K562 (cell line): ENCODE measurements at regions not wholly inside any gene's neighbourhood (a gene's known extent, or its start where the extent isn't known, plus 50 kb on each side); places are given as distances from the start of the nearest gene placed in this dataset.

ENCODE experiments used
- ATAC-seq: fragments of 200-7000 bp; cut with Tn5 transposase; 3 replicates; pipeline ENCODE4 v1.9.1; 2020; ENCODE audit warnings: moderate library complexity
- BruUV-seq: library from RNA; stranded (reverse); fragments of 400-500 nt; replicated peaks from 2 replicates; lab custom pipeline; 2021; lab: Mats Ljungman, UMichigan
- CTCF ChIA-PET: fragments of 300-600 bp; formaldehyde crosslinking; extraction: SDS; loops from one replicate; lab custom pipeline; 2021; ENCODE audit warnings: low intra/inter-chr PET ratio; lab: Yijun Ruan, JAX
- POLR2A ChIA-PET: fragments of 300-600, 350-650 bp; sonication (Branson Sonifier 250); formaldehyde crosslinking; extraction: SDS; loops from one replicate; lab custom pipeline; 2021; ENCODE audit warnings: antibody characterized with exemption, inconsistent platforms; lab: Yijun Ruan, JAX
- DNase-seq, 4 experiments: peaks; one replicate each; pipeline versions ENCODE4 v3.0.0 to v3.0.0-alpha.2; 2011 to 2018; ENCODE audit warnings: low spot score in 3 of 4, mixed read lengths in 3 of 4; ENCODE audit errors: extremely low read depth in 1 of 4
- FAIRE-seq: peaks from 2 replicates; lab custom pipeline; 2011; peaks lifted over from hg19 to GRCh38; lab: Jason Lieb, UNC
- H2AFZ ChIP-seq: 2 replicates; pipeline ENCODE4 v1.6.0; 2011; ENCODE audit warnings: low read depth, low read length, control low read depth, inconsistent platforms
- H3K27ac ChIP-seq: fragments of 200-600 bp; 3 replicates; pipeline ENCODE4 v1.8.0; 2011; ENCODE audit warnings: low read depth, mild to moderate bottlenecking, control low read depth, inconsistent platforms, low read length, moderate library complexity, mixed read lengths; ENCODE audit errors: extremely low read depth
- H3K27me3 ChIP-seq, 2 experiments: fragments of 300-600 bp in 1 of 2; 2 replicates in 1 of 2; 3 replicates in 1 of 2; pipeline versions ENCODE4 v1.6.0 to v1.8.0; 2011; ENCODE audit warnings: inconsistent platforms in 2 of 2, low read length in 2 of 2, mild to moderate bottlenecking in 1 of 2, mixed read lengths in 1 of 2, moderate library complexity in 1 of 2; ENCODE audit not compliant: control insufficient read depth in 2 of 2, insufficient read depth in 2 of 2
- H3K36me3 ChIP-seq: fragments of 300-600 bp; 3 replicates; pipeline ENCODE4 v1.8.0; 2011; ENCODE audit warnings: mild to moderate bottlenecking, low read length, inconsistent platforms; ENCODE audit not compliant: control insufficient read depth, insufficient read depth
- H3K4me1 ChIP-seq, 2 experiments: fragments of 200-600 bp in 1 of 2; replicated peaks in 1 of 2; 2 replicates in 1 of 2; 3 replicates in 1 of 2; pipeline versions ENCODE4 v1.5.1 to v1.8.0; 2011; ENCODE audit warnings: inconsistent platforms in 2 of 2, low read length in 2 of 2, mild to moderate bottlenecking in 1 of 2, mixed read lengths in 1 of 2, moderate library complexity in 1 of 2; ENCODE audit not compliant: control insufficient read depth in 2 of 2, insufficient read depth in 2 of 2
- H3K4me2 ChIP-seq: 2 replicates; pipeline ENCODE4 v1.6.1; 2011; ENCODE audit warnings: low read length, control low read depth, inconsistent platforms, mixed read lengths; ENCODE audit not compliant: insufficient read depth
- H3K4me3 ChIP-seq: fragments of 200-600 bp; sonication (generic), shearing (Covaris generic); 2 replicates; pipeline ENCODE4 v1.5.1; 2016; ENCODE audit warnings: control low read depth, inconsistent platforms
- H3K79me2 ChIP-seq: fragments of 200-600 bp; 3 replicates; pipeline ENCODE4 v1.8.0; 2011; ENCODE audit warnings: low read length, inconsistent platforms; ENCODE audit not compliant: control insufficient read depth, insufficient read depth
- H3K9ac ChIP-seq, 2 experiments: 2 replicates each; pipeline versions ENCODE4 v1.6.0 to v1.6.1; 2011; ENCODE audit warnings: low read depth in 2 of 2, low read length in 2 of 2, control low read depth in 1 of 2, inconsistent platforms in 1 of 2, mild to moderate bottlenecking in 1 of 2, mixed read lengths in 1 of 2; ENCODE audit not compliant: insufficient read depth in 1 of 2
- H3K9me1 ChIP-seq: one replicate; pipeline ENCODE4 v1.6.0; 2011; ENCODE audit warnings: inconsistent platforms, mild to moderate bottlenecking, low read length, moderate library complexity; ENCODE audit not compliant: control insufficient read depth, insufficient read depth
- H3K9me3 ChIP-seq: replicated peaks from 2 replicates; pipeline ENCODE4 v1.5.1; 2011; ENCODE audit warnings: low read depth, low read length, inconsistent platforms; ENCODE audit not compliant: control insufficient read depth, insufficient read depth
- H4K20me1 ChIP-seq: replicated peaks from 2 replicates; pipeline ENCODE4 v1.6.1; 2011; ENCODE audit warnings: low read length, inconsistent platforms, mixed read lengths; ENCODE audit not compliant: control insufficient read depth, insufficient read depth
- BCOR ChIP-seq: fragments of 450-650 bp; IDR thresholded peaks from 2 replicates; pipeline ENCODE4 v1.6.1; 2016
- BRF1 ChIP-seq: IDR thresholded peaks from 3 replicates; pipeline ENCODE4 v1.6.1; 2011; ENCODE audit warnings: borderline replicate concordance, mild to moderate bottlenecking; ENCODE audit not compliant: insufficient read length; ENCODE audit errors: extremely low read depth
- FOXK2 ChIP-seq, 2 experiments: fragments of 450-650 bp; IDR thresholded peaks in 1 of 2; conservative IDR thresholded peaks in 1 of 2; 2 replicates each; pipeline ENCODE4 v1.6.1; 2016; ENCODE audit warnings: low read depth in 2 of 2, mild to moderate bottlenecking in 1 of 2
- GABPB2 ChIP-seq: fragments of 250-450 bp; sonication (Bioruptor Pico); conservative IDR thresholded peaks from 2 replicates; pipeline ENCODE4 v1.5.1; 2021; ENCODE audit warnings: mild to moderate bottlenecking
- GATAD2A ChIP-seq: fragments of 450-650 bp; IDR thresholded peaks from 2 replicates; pipeline ENCODE4 v1.6.1; 2017
- IFI16 ChIP-seq: fragments of 250-450 bp; sonication (Bioruptor Pico); IDR thresholded peaks from 2 replicates; pipeline ENCODE4 v2.1.2; 2022; ENCODE audit warnings: mild to moderate bottlenecking, inconsistent platforms
- KAT2B ChIP-seq: IDR thresholded peaks from one replicate; pipeline ENCODE4 v1.6.1; 2012; ENCODE audit warnings: low read depth, mild to moderate bottlenecking, control low read depth, inconsistent platforms, low read length, moderate library complexity
- MBD1 ChIP-seq: fragments of 250-450 bp; sonication (Bioruptor Pico); IDR thresholded peaks from 2 replicates; pipeline ENCODE4 v1.8.0; 2022; ENCODE audit warnings: inconsistent platforms
- NR3C1 ChIP-seq: sonication (generic); formaldehyde crosslinking; IDR thresholded peaks from 2 replicates; pipeline ENCODE4 v1.8.1; 2022; ENCODE audit warnings: missing genetic modification reagents
- PBX2 ChIP-seq, 2 experiments: IDR thresholded peaks in 1 of 2; conservative IDR thresholded peaks in 1 of 2; 2 replicates each; pipeline ENCODE4 v1.6.1; 2016; ENCODE audit warnings: low read depth in 2 of 2, mild to moderate bottlenecking in 1 of 2, missing compliant biosample characterization in 1 of 2, missing genetic modification characterization in 1 of 2, moderate library complexity in 1 of 2
- RUNX1 ChIP-seq: sonication (generic); IDR thresholded peaks from 2 replicates; pipeline ENCODE4 v1.6.1; 2016; ENCODE audit warnings: antibody characterized with exemption, low read depth
- SETDB1 ChIP-seq: IDR thresholded peaks from one replicate; pipeline ENCODE4 v1.6.1; 2012; ENCODE audit warnings: low read length, control low read depth, inconsistent platforms
- SMAD4 ChIP-seq: fragments of 250-450 bp; sonication (Bioruptor Pico); conservative IDR thresholded peaks from 2 replicates; pipeline ENCODE4 v1.8.0; 2021; ENCODE audit warnings: inconsistent platforms, mild to moderate bottlenecking, moderate library complexity
- SNRNP70 ChIP-seq: fragments of 200-400 bp; formaldehyde crosslinking; optimal IDR thresholded peaks from 2 replicates; pipeline ENCODE3; 2017; ENCODE audit warnings: low read depth, low read length
- SREBF1 ChIP-seq: fragments of 150-350 bp; IDR thresholded peaks from 2 replicates; pipeline ENCODE4 v1.6.1; 2014; ENCODE audit warnings: antibody characterized with exemption, low read depth, low read length, borderline replicate concordance
- ZNF175 ChIP-seq: fragments of 200-800 bp; sonication (Bioruptor generic); IDR thresholded peaks from 2 replicates; pipeline ENCODE4 v1.6.1; 2016; ENCODE audit warnings: low read depth, mild to moderate bottlenecking, missing genetic modification characterization, missing compliant biosample characterization
- ZNF239 ChIP-seq: fragments of 250-450 bp; sonication (Bioruptor Pico); IDR thresholded peaks from 2 replicates; pipeline ENCODE4 v1.4.0; 2020; ENCODE audit warnings: mild to moderate bottlenecking
- WGBS: fragments of 100-300 bp; shearing (Covaris generic); methylation state at CpG from one replicate; pipeline ENCODE4 v1.1.6; 2016; ENCODE audit warnings: low coverage, mixed read lengths; ENCODE audit not compliant: insufficient coverage; ENCODE audit errors: missing lambda C conversion rate; 5-methylcytosine and 5-hydroxymethylcytosine counted together
- in situ Hi-C: fragments of 300-500 bp; cut with MboI; formaldehyde crosslinking; loops from 4 replicates; pipeline ENCODE4 v1.15.0; 2018; ENCODE audit warnings: inconsistent platforms, mixed read lengths
- intact Hi-C: fragments of 100-400 bp; cut with micrococcal nuclease; formaldehyde crosslinking; loops from 2 replicates; pipeline ENCODE4 v1.14.2; 2022
- TF ChIP-seq, protein P1 (sequence below): fragments of 250-450 bp; sonication (Bioruptor Pico); IDR thresholded peaks from 2 replicates; pipeline ENCODE4 v1.5.0; 2021

GRCh38 chr16:7791028-7791590 is 458.5 kb downstream of the RBFOX1 start:
- POLR2A ChIA-PET = interaction anchor here (0.6 kb wide), 2 partner anchors 218 to 809 kb away, joined by 3 read pairs; no protein-coding TSS in a partner anchor
- Histone ChIP-seq H3K36me3 (no peaks in the 10 kb centered on the region), H3K9me1 (no peaks in the 10 kb centered on the region), H3K27me3 (no peaks in the 10 kb centered on the region; a peak in 1 of 5 replicates), H3K9me3 (no peaks in the 10 kb centered on the region), H3K4me3 (no peak overlapping the region), H3K4me1 (no peaks in the 10 kb centered on the region), H3K9ac (no peak overlapping the region), H4K20me1 (no peaks in the 10 kb centered on the region), H3K4me2 (no peak overlapping the region), H3K27ac (no peak overlapping the region), H3K79me2 (no peaks in the 10 kb centered on the region), H2AFZ (no peak overlapping the region)
- WGBS = 8% methylated on average over 10 of the region's 10 CpGs
- FAIRE-seq (no peak), ATAC-seq (no peak), DNase-seq (no peak)
- intact Hi-C loops = no loop called here
- in situ Hi-C loops = no loop called here
- no TSS peak for BruUV-seq
- CTCF ChIA-PET = no interaction called here
- TF ChIP-seq, protein P1, sequence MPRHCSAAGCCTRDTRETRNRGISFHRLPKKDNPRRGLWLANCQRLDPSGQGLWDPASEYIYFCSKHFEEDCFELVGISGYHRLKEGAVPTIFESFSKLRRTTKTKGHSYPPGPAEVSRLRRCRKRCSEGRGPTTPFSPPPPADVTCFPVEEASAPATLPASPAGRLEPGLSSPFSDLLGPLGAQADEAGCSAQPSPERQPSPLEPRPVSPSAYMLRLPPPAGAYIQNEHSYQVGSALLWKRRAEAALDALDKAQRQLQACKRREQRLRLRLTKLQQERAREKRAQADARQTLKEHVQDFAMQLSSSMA (CRISPR knock-in tag) = no peak
- TF ChIP-seq BCOR (no peak), SREBF1 (no peak), PBX2 (CRISPR knock-in tag; IDR thresholded peaks at IDR 0.05; ENCODE audit: low read depth) (no peak), PBX2 (tag; conservative IDR thresholded peaks at IDR 0.05; ENCODE audit: low read depth) (no peak), FOXK2 (conservative IDR thresholded peaks at IDR 0.05 in 1 of 2, IDR thresholded peaks at IDR 0.05 in 1 of 2; ENCODE audit: low read depth in 2 of 2) (no peak), KAT2B (no peak), SMAD4 (no peak), IFI16 (no peak), NR3C1 (CRISPR knock-in tag) (no peak), GABPB2 (no peak), ZNF175 (CRISPR knock-in tag) (no peak), SNRNP70 (no peak), RUNX1 (no peak), GATAD2A (no peak), BRF1 (no peak), MBD1 (CRISPR knock-in tag) (no peak), ZNF239 (CRISPR knock-in tag) (no peak), SETDB1 (no peak)
